ENCODE measurements at regions not wholly inside any gene's neighbourhood (a gene's known extent, or its start where the extent isn't known, plus 50 kb on each side); places are given as distances from the start of the nearest gene placed in this dataset.

- TF ChIP-seq POLR2A (IDR thresholded peaks at IDR 0.05), result no peak
- TF ChIP-seq CTCF (IDR thresholded peaks at IDR 0.05), result no peak
- no peak for TF ChIP-seq POLR2AphosphoS5 (IDR thresholded peaks at IDR 0.05)
- no peak for TF ChIP-seq EP300 (IDR thresholded peaks at IDR 0.05)
Observed at GRCh38 chr5:89020926-89021610, 138.1 kb upstream of the MEF2C start.
